Fibroblast of villous mesenchyme (primary cell): ENCODE measurements at regions not wholly inside any gene's neighbourhood (a gene's known extent, or its start where the extent isn't known, plus 50 kb on each side); places are given as distances from the start of the nearest gene placed in this dataset.
"Not testable (repeated sequence)": the region's sequence is repeated elsewhere in the genome, so short reads cannot be mapped to it uniquely, and the experiment has no call there.

Experiments
- DNase-seq: peaks from one replicate; pipeline ENCODE4 v3.0.0-alpha.2; 2010; ENCODE audit warnings: low read depth
- H3K4me3 ChIP-seq: 2 replicates; pipeline ENCODE4 v1.5.1; 2011; ENCODE audit warnings: low read depth, mild to moderate bottlenecking, low read length

- H3K4me3 ChIP-seq, DNase-seq: not testable (repeated sequence)
Measured at GRCh38 chr7:73186589-73187309, 100.9 kb upstream of the SPDYE9 start.

GRCh38 chr7:73176813-73177212 lies 91.0 kb upstream of the SPDYE9 start:
- not testable (repeated sequence) for DNase-seq, H3K4me3 ChIP-seq

- H3K4me3 ChIP-seq, DNase-seq: not testable (repeated sequence)
Measured at GRCh38 chr7:73175322-73175721, 89.5 kb upstream of the SPDYE9 start.

GRCh38 chr7:73170902-73171301 lies 85.1 kb upstream of the SPDYE9 start:
- H3K4me3 ChIP-seq, DNase-seq: not testable (repeated sequence)

GRCh38 chr7:73170415-73170814 lies 84.6 kb upstream of the SPDYE9 start:
- DNase-seq, H3K4me3 ChIP-seq: not testable (repeated sequence)

GRCh38 chr7:73166152-73166551 lies 80.3 kb upstream of the SPDYE9 start:
- H3K4me3 ChIP-seq, DNase-seq: not testable (repeated sequence)

- DNase-seq, H3K4me3 ChIP-seq: not testable (repeated sequence)
Measured at GRCh38 chr7:73162680-73163079, 76.8 kb upstream of the SPDYE9 start.

- not testable (repeated sequence) for H3K4me3 ChIP-seq, DNase-seq
Measured at GRCh38 chr7:73161727-73162126, 75.9 kb upstream of the SPDYE9 start.

GRCh38 chr7:73157169-73157661 lies 71.4 kb upstream of the SPDYE9 start:
- DNase-seq, H3K4me3 ChIP-seq: not testable (repeated sequence)

GRCh38 chr7:73156510-73157168 lies 70.8 kb upstream of the SPDYE9 start:
- H3K4me3 ChIP-seq, DNase-seq: not testable (repeated sequence)

GRCh38 chr7:73154586-73155038 lies 68.8 kb upstream of the SPDYE9 start:
- peak; percentile 72 for DNase-seq
- peak overlapping the region; percentile 21 for H3K4me3 ChIP-seq

GRCh38 chr7:73153921-73154585 lies 68.2 kb upstream of the SPDYE9 start:
- H3K4me3 ChIP-seq, DNase-seq: not testable (repeated sequence)

GRCh38 chr7:73148570-73148969 lies 62.7 kb upstream of the SPDYE9 start:
- DNase-seq, H3K4me3 ChIP-seq: not testable (repeated sequence)

GRCh38 chr7:73147681-73148080 lies 61.8 kb upstream of the SPDYE9 start:
- DNase-seq, H3K4me3 ChIP-seq: not testable (repeated sequence)

GRCh38 chr7:73143993-73144392 lies 58.2 kb upstream of the SPDYE9 start:
- not testable (repeated sequence) for DNase-seq, H3K4me3 ChIP-seq

- DNase-seq, H3K4me3 ChIP-seq: not testable (repeated sequence)
Measured at GRCh38 chr7:73137922-73138321, 52.1 kb upstream of the SPDYE9 start.
